WERI-Rb-1 (cell line): ENCODE measurements at regions not wholly inside any gene's neighbourhood (a gene's known extent, or its start where the extent isn't known, plus 50 kb on each side); places are given as distances from the start of the nearest gene placed in this dataset.
"Not testable (repeated sequence)": the region's sequence is repeated elsewhere in the genome, so short reads cannot be mapped to it uniquely, and the experiment has no call there.

Experiments used
- DNase-seq: peaks from one replicate; pipeline ENCODE4 v3.0.0-alpha.2; 2020
- H3K27ac ChIP-seq: fragments of 250-450 bp; sonication (Bioruptor Pico); 2 replicates; pipeline ENCODE4 v1.5.1; 2020; ENCODE audit warnings: mild to moderate bottlenecking, moderate library complexity
- H3K27me3 ChIP-seq: fragments of 250-450 bp; sonication (Bioruptor Pico); 2 replicates; pipeline ENCODE4 v1.5.1; 2021; ENCODE audit warnings: mild to moderate bottlenecking, low read depth, moderate library complexity; ENCODE audit not compliant: insufficient read depth, severe bottlenecking
- H3K36me3 ChIP-seq: fragments of 250-450 bp; sonication (Bioruptor Pico); 2 replicates; pipeline ENCODE4 v1.5.1; 2020; ENCODE audit warnings: mild to moderate bottlenecking, moderate library complexity
- H3K4me3 ChIP-seq: 2 replicates; pipeline ENCODE4 v1.5.1; 2011; ENCODE audit warnings: low read depth, mild to moderate bottlenecking, control low read depth, low read length
- H3K9me3 ChIP-seq: fragments of 250-450 bp; sonication (Bioruptor Pico); 2 replicates; pipeline ENCODE4 v1.5.1; 2021; ENCODE audit warnings: mild to moderate bottlenecking, moderate library complexity; ENCODE audit not compliant: severe bottlenecking
- CTCF ChIP-seq: IDR thresholded peaks from 2 replicates; pipeline ENCODE4 v1.5.1; 2011; ENCODE audit warnings: low read depth, mild to moderate bottlenecking, control low read depth, inconsistent platforms, low read length

GRCh38 chr3:153404157-153404556 lies 242.1 kb downstream of the RAP2B start:
- no peak for TF ChIP-seq CTCF
- Histone ChIP-seq H3K27me3 (no peaks in the 10 kb centered on the region), H3K27ac (no peak overlapping the region), H3K36me3 (no peaks in the 10 kb centered on the region), H3K9me3 (no peaks in the 10 kb centered on the region), H3K4me3 (no peak overlapping the region)
- DNase-seq: no peak

GRCh38 chr3:153405320-153405719 lies 243.3 kb downstream of the RAP2B start:
- not testable (repeated sequence) for DNase-seq, H3K9me3 ChIP-seq, H3K36me3 ChIP-seq, H3K27ac ChIP-seq, H3K4me3 ChIP-seq, H3K27me3 ChIP-seq

GRCh38 chr3:153410517-153410916 lies 248.5 kb downstream of the RAP2B start:
- Histone ChIP-seq H3K27ac (no peak overlapping the region), H3K9me3 (no peaks in the 10 kb centered on the region), H3K36me3 (no peaks in the 10 kb centered on the region), H3K4me3 (no peak overlapping the region), H3K27me3 (no peaks in the 10 kb centered on the region)
- TF ChIP-seq CTCF: no peak
- no peak for DNase-seq

- no peak for DNase-seq
- peaks cover 4% of the 10 kb centered on the region for H3K9me3 ChIP-seq
- H3K27me3 ChIP-seq: no peaks in the 10 kb centered on the region
- no peak for TF ChIP-seq CTCF
- H3K27ac ChIP-seq: no peak overlapping the region
- H3K4me3 ChIP-seq: no peak overlapping the region
- H3K36me3 ChIP-seq: no peaks in the 10 kb centered on the region
These were observed 253.0 kb downstream of the RAP2B start for GRCh38 chr3:153414982-153415381.

- H3K9me3 ChIP-seq: peaks cover 6% of the 10 kb centered on the region
- DNase-seq: no peak
- H3K36me3 ChIP-seq: no peaks in the 10 kb centered on the region
- H3K27ac ChIP-seq: no peak overlapping the region
- TF ChIP-seq CTCF: no peak
- H3K27me3 ChIP-seq: no peaks in the 10 kb centered on the region
- no peak overlapping the region for H3K4me3 ChIP-seq
These were observed 260.3 kb downstream of the RAP2B start for GRCh38 chr3:153422314-153422713.

- not testable (repeated sequence) for H3K27ac ChIP-seq, DNase-seq, H3K4me3 ChIP-seq, H3K36me3 ChIP-seq, H3K27me3 ChIP-seq, H3K9me3 ChIP-seq
These were observed 261.8 kb downstream of the RAP2B start for GRCh38 chr3:153423820-153424219.

GRCh38 chr3:153426344-153426743 lies 264.3 kb downstream of the RAP2B start:
- Histone ChIP-seq H3K9me3 (peaks cover 2% of the 10 kb centered on the region), H3K36me3 (no peaks in the 10 kb centered on the region), H3K27ac (no peak overlapping the region), H3K4me3 (no peak overlapping the region), H3K27me3 (no peaks in the 10 kb centered on the region)
- no peak for DNase-seq
- no peak for TF ChIP-seq CTCF
